ENCODE measurements at regions not wholly inside any gene's neighbourhood (a gene's known extent, or its start where the extent isn't known, plus 50 kb on each side); places are given as distances from the start of the nearest gene placed in this dataset.

- no peak for ATAC-seq
- no peak for TF ChIP-seq CTCF (IDR thresholded peaks at IDR 0.05)
These were observed 130.9 kb downstream of the TRMT11 start for GRCh38 chr6:126117251-126117650.

GRCh38 chr6:126118058-126118755 is 131.9 kb downstream of the TRMT11 start:
- Histone ChIP-seq H3K27ac (no peak overlapping the region), H3K9me3 (no peaks in the 10 kb centered on the region), H3K4me3 (no peak overlapping the region), H3K36me3 (no peaks in the 10 kb centered on the region), H3K27me3 (no peaks in the 10 kb centered on the region), H3K4me1 (no peaks in the 10 kb centered on the region)
- TF ChIP-seq CTCF (IDR thresholded peaks at IDR 0.05) = no peak
- intact Hi-C loops (cut with DNase I) = no loop called here
- DNase-seq = no peak
- no peak for ATAC-seq

More at GRCh38 chr6:126117251-126117650, 130.9 kb downstream of the TRMT11 start:
- H3K9me3 ChIP-seq = no peaks in the 10 kb centered on the region
- intact Hi-C loops (cut with DNase I) = no loop called here
- no peaks in the 10 kb centered on the region for H3K36me3 ChIP-seq
- no peak for DNase-seq
- H3K27ac ChIP-seq = no peak overlapping the region
- H3K4me3 ChIP-seq = no peak overlapping the region
- no peaks in the 10 kb centered on the region for H3K4me1 ChIP-seq
- H3K27me3 ChIP-seq = no peaks in the 10 kb centered on the region

- TF ChIP-seq CTCF (IDR thresholded peaks at IDR 0.05) = no peak
- no peak overlapping the region for H3K4me3 ChIP-seq
- ATAC-seq (no peak), DNase-seq (no peak)
- no peaks in the 10 kb centered on the region for H3K36me3 ChIP-seq
- intact Hi-C loops (cut with DNase I) = no loop called here
- no peak overlapping the region for H3K27ac ChIP-seq
- H3K9me3 ChIP-seq = no peaks in the 10 kb centered on the region
- H3K27me3 ChIP-seq = no peaks in the 10 kb centered on the region
- no peaks in the 10 kb centered on the region for H3K4me1 ChIP-seq
These were observed 132.6 kb downstream of the TRMT11 start for GRCh38 chr6:126118936-126119335.

- no peak overlapping the region for H3K27ac ChIP-seq
- no peaks in the 10 kb centered on the region for H3K36me3 ChIP-seq
- H3K4me1 ChIP-seq = no peaks in the 10 kb centered on the region
- H3K27me3 ChIP-seq = no peaks in the 10 kb centered on the region
- no peaks in the 10 kb centered on the region for H3K9me3 ChIP-seq
- TF ChIP-seq CTCF (IDR thresholded peaks at IDR 0.05) = no peak
- DNase-seq (no peak), ATAC-seq (peak; percentile 35)
- intact Hi-C loops (cut with DNase I) = no loop called here
- H3K4me3 ChIP-seq = no peak overlapping the region
These were observed 136.9 kb downstream of the TRMT11 start for GRCh38 chr6:126123226-126123625.

- ATAC-seq (no peak), DNase-seq (no peak)
- H3K36me3 ChIP-seq = no peaks in the 10 kb centered on the region
- intact Hi-C loops (cut with DNase I) = no loop called here
- H3K4me3 ChIP-seq = no peak overlapping the region
- H3K4me1 ChIP-seq = no peaks in the 10 kb centered on the region
- H3K27me3 ChIP-seq = no peaks in the 10 kb centered on the region
- H3K27ac ChIP-seq = no peak overlapping the region
- H3K9me3 ChIP-seq = no peaks in the 10 kb centered on the region
- no peak for TF ChIP-seq CTCF (IDR thresholded peaks at IDR 0.05)
These were observed 141.3 kb downstream of the TRMT11 start for GRCh38 chr6:126127659-126128058.

- Histone ChIP-seq H3K27ac (no peak overlapping the region), H3K36me3 (no peaks in the 10 kb centered on the region), H3K4me1 (no peaks in the 10 kb centered on the region), H3K9me3 (no peaks in the 10 kb centered on the region), H3K27me3 (no peaks in the 10 kb centered on the region), H3K4me3 (no peak overlapping the region)
- TF ChIP-seq CTCF (IDR thresholded peaks at IDR 0.05) = no peak
- ATAC-seq (no peak), DNase-seq (no peak)
- intact Hi-C loops (cut with DNase I) = no loop called here
These were observed 144.9 kb downstream of the TRMT11 start for GRCh38 chr6:126131246-126131645.
